K562 (cell line): ENCODE measurements at regions not wholly inside any gene's neighbourhood (a gene's known extent, or its start where the extent isn't known, plus 50 kb on each side); places are given as distances from the start of the nearest gene placed in this dataset.

ENCODE experiments used
- CXXC5 ChIP-seq: fragments of 250-450 bp; sonication (Bioruptor Pico); IDR thresholded peaks from 2 replicates; pipeline ENCODE4 v1.8.0; 2022; ENCODE audit warnings: inconsistent platforms, mild to moderate bottlenecking, moderate library complexity
- JUNB ChIP-seq: fragments of 450-650 bp; formaldehyde crosslinking; conservative IDR thresholded peaks from 2 replicates; pipeline ENCODE4 v1.4.0; 2020; ENCODE audit warnings: mild to moderate bottlenecking
- JUND ChIP-seq, 2 experiments: IDR thresholded peaks; 2 replicates in 1 of 2; 3 replicates in 1 of 2; pipeline ENCODE4 v1.6.1; 2011; ENCODE audit warnings: borderline replicate concordance in 2 of 2, low read depth in 2 of 2, low read length in 2 of 2, improper control_type of control experiment in 1 of 2, missing biosample characterization in 1 of 2, missing genetic modification characterization in 1 of 2, missing genetic modification reagents in 1 of 2
- L3MBTL2 ChIP-seq: fragments of 450-650 bp; IDR thresholded peaks from 2 replicates; pipeline ENCODE4 v1.6.1; 2016; ENCODE audit warnings: mild to moderate bottlenecking, moderate library complexity
- MAFG ChIP-seq: fragments of 450-650 bp; conservative IDR thresholded peaks from 2 replicates; pipeline ENCODE4 v1.6.1; 2016; ENCODE audit warnings: missing genetic modification characterization, missing compliant biosample characterization
- MEF2D ChIP-seq: conservative IDR thresholded peaks from 2 replicates; pipeline ENCODE4 v1.6.1; 2016; ENCODE audit warnings: low read depth, missing genetic modification characterization, missing compliant biosample characterization
- TF ChIP-seq, protein P1 (sequence below), 2 experiments: fragments of 450-650 bp; IDR thresholded peaks; 2 replicates each; pipeline ENCODE4 v1.6.1; 2016
- TF ChIP-seq, protein P2 (sequence below): fragments of 250-450 bp; sonication (Bioruptor Pico); IDR thresholded peaks from 2 replicates; pipeline ENCODE4 v1.8.0; 2021; ENCODE audit warnings: moderate library complexity, mild to moderate bottlenecking, inconsistent platforms
- TF ChIP-seq, protein P3 (sequence below): fragments of 200-600 bp; sonication (generic); IDR thresholded peaks from one replicate; pipeline ENCODE4 v1.6.1; 2012; ENCODE audit warnings: mild to moderate bottlenecking, low read depth, low read length, inconsistent platforms

DNA sequence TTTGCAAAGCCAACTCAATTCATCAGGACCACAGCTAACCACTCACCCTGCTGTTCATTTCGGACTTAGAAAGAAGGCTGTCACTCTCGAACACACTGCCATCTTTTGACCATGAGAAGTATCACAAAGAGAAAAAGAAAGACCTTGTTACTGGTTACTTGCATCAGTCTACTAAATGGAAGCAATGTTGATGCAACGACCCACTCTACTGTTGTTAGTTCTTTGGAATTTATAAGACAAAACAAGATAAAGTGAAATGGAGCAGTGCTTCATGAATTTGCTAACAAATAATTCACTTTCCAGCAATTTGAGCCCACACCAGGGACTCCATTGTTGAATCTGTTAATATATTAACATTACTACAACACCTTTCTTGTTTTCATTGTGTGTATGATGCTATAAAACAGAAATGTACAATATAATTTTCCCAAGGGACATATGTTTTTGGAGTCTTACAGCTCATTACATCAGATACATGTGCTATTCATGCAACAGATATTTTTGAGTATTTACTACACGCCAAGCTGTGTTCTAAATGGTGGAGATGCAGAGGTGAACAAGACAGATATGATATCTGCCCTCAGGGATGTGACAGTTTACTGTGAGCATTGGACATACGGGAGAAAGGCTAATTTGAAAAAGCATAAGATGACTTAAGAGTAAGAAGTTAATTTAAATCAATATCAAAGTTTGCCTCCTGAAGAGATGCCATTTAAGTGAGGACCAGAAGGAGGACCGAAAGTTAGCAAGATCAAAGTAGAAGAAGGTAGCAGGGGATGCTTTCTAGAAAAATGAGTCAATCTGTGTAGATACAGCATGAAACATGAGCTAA, 87.2 kb downstream of the AREG start (continued):
- TF ChIP-seq JUND (IDR thresholded peaks at IDR 0.05; ENCODE audit: borderline replicate concordance, low read depth, low read length) = peak; percentile 55; the same call in 1 of the 2 replicates
- no peak; the same call in 1 of the 3 replicates for TF ChIP-seq JUND (tag; IDR thresholded peaks at IDR 0.05; ENCODE audit: borderline replicate concordance, low read depth, low read length)
- TF ChIP-seq, protein P1, sequence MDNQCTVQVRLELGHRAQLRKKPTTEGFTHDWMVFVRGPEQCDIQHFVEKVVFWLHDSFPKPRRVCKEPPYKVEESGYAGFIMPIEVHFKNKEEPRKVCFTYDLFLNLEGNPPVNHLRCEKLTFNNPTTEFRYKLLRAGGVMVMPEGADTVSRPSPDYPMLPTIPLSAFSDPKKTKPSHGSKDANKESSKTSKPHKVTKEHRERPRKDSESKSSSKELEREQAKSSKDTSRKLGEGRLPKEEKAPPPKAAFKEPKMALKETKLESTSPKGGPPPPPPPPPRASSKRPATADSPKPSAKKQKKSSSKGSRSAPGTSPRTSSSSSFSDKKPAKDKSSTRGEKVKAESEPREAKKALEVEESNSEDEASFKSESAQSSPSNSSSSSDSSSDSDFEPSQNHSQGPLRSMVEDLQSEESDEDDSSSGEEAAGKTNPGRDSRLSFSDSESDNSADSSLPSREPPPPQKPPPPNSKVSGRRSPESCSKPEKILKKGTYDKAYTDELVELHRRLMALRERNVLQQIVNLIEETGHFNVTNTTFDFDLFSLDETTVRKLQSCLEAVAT (IDR thresholded peaks at IDR 0.05) = 0 out of 4 replicates have a peak, but pooled peaks of 1 of the 2 experiments have one; percentile 21
- TF ChIP-seq, protein P2, sequence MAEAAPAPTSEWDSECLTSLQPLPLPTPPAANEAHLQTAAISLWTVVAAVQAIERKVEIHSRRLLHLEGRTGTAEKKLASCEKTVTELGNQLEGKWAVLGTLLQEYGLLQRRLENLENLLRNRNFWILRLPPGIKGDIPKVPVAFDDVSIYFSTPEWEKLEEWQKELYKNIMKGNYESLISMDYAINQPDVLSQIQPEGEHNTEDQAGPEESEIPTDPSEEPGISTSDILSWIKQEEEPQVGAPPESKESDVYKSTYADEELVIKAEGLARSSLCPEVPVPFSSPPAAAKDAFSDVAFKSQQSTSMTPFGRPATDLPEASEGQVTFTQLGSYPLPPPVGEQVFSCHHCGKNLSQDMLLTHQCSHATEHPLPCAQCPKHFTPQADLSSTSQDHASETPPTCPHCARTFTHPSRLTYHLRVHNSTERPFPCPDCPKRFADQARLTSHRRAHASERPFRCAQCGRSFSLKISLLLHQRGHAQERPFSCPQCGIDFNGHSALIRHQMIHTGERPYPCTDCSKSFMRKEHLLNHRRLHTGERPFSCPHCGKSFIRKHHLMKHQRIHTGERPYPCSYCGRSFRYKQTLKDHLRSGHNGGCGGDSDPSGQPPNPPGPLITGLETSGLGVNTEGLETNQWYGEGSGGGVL (CRISPR knock-in tag) = peak; percentile 53; the same call in 1 of the 2 replicates
- TF ChIP-seq, protein P3, sequence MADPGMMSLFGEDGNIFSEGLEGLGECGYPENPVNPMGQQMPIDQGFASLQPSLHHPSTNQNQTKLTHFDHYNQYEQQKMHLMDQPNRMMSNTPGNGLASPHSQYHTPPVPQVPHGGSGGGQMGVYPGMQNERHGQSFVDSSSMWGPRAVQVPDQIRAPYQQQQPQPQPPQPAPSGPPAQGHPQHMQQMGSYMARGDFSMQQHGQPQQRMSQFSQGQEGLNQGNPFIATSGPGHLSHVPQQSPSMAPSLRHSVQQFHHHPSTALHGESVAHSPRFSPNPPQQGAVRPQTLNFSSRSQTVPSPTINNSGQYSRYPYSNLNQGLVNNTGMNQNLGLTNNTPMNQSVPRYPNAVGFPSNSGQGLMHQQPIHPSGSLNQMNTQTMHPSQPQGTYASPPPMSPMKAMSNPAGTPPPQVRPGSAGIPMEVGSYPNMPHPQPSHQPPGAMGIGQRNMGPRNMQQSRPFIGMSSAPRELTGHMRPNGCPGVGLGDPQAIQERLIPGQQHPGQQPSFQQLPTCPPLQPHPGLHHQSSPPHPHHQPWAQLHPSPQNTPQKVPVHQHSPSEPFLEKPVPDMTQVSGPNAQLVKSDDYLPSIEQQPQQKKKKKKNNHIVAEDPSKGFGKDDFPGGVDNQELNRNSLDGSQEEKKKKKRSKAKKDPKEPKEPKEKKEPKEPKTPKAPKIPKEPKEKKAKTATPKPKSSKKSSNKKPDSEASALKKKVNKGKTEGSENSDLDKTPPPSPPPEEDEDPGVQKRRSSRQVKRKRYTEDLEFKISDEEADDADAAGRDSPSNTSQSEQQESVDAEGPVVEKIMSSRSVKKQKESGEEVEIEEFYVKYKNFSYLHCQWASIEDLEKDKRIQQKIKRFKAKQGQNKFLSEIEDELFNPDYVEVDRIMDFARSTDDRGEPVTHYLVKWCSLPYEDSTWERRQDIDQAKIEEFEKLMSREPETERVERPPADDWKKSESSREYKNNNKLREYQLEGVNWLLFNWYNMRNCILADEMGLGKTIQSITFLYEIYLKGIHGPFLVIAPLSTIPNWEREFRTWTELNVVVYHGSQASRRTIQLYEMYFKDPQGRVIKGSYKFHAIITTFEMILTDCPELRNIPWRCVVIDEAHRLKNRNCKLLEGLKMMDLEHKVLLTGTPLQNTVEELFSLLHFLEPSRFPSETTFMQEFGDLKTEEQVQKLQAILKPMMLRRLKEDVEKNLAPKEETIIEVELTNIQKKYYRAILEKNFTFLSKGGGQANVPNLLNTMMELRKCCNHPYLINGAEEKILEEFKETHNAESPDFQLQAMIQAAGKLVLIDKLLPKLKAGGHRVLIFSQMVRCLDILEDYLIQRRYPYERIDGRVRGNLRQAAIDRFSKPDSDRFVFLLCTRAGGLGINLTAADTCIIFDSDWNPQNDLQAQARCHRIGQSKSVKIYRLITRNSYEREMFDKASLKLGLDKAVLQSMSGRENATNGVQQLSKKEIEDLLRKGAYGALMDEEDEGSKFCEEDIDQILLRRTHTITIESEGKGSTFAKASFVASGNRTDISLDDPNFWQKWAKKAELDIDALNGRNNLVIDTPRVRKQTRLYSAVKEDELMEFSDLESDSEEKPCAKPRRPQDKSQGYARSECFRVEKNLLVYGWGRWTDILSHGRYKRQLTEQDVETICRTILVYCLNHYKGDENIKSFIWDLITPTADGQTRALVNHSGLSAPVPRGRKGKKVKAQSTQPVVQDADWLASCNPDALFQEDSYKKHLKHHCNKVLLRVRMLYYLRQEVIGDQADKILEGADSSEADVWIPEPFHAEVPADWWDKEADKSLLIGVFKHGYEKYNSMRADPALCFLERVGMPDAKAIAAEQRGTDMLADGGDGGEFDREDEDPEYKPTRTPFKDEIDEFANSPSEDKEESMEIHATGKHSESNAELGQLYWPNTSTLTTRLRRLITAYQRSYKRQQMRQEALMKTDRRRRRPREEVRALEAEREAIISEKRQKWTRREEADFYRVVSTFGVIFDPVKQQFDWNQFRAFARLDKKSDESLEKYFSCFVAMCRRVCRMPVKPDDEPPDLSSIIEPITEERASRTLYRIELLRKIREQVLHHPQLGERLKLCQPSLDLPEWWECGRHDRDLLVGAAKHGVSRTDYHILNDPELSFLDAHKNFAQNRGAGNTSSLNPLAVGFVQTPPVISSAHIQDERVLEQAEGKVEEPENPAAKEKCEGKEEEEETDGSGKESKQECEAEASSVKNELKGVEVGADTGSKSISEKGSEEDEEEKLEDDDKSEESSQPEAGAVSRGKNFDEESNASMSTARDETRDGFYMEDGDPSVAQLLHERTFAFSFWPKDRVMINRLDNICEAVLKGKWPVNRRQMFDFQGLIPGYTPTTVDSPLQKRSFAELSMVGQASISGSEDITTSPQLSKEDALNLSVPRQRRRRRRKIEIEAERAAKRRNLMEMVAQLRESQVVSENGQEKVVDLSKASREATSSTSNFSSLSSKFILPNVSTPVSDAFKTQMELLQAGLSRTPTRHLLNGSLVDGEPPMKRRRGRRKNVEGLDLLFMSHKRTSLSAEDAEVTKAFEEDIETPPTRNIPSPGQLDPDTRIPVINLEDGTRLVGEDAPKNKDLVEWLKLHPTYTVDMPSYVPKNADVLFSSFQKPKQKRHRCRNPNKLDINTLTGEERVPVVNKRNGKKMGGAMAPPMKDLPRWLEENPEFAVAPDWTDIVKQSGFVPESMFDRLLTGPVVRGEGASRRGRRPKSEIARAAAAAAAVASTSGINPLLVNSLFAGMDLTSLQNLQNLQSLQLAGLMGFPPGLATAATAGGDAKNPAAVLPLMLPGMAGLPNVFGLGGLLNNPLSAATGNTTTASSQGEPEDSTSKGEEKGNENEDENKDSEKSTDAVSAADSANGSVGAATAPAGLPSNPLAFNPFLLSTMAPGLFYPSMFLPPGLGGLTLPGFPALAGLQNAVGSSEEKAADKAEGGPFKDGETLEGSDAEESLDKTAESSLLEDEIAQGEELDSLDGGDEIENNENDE = no peak
- TF ChIP-seq CXXC5 (CRISPR knock-in tag) = peak; percentile 39; the same call in 1 of the 2 replicates
- no peak for TF ChIP-seq JUNB
- peak; percentile 60; the same call in 1 of the 2 replicates for TF ChIP-seq L3MBTL2
- TF ChIP-seq MEF2D (tag) = 0 out of 2 replicates have a peak, but pooled peaks have one; percentile 57
- TF ChIP-seq MAFG (tag) = no peak
